GM12878 (cell line): ENCODE measurements at regions not wholly inside any gene's neighbourhood (a gene's known extent, or its start where the extent isn't known, plus 50 kb on each side); places are given as distances from the start of the nearest gene placed in this dataset.

Experiments
- ATAC-seq: fragments of 200-7000 bp; cut with Tn5 transposase; 3 replicates; pipeline ENCODE4 v1.9.1; 2020; ENCODE audit warnings: mild to moderate bottlenecking, moderate library complexity
- BruUV-seq: library from RNA; stranded (reverse); fragments of 400-500 nt; replicated peaks from 2 replicates; lab custom pipeline; 2021; lab: Mats Ljungman, UMichigan
- CTCF ChIA-PET: fragments of 300-600 bp; sonication (Branson Sonifier 250); formaldehyde crosslinking; extraction: SDS; loops from one replicate; lab custom pipeline; 2021; ENCODE audit warnings: inconsistent platforms; lab: Yijun Ruan, JAX
- POLR2A ChIA-PET: fragments of 350-600 bp; formaldehyde crosslinking; extraction: SDS; loops from one replicate; lab custom pipeline; 2021; ENCODE audit warnings: inconsistent platforms; lab: Charles Lee
- RAD21 ChIA-PET: fragments of 300-600 bp; sonication (Branson Sonifier 250); formaldehyde crosslinking; loops from one replicate; lab custom pipeline; 2023; ENCODE audit warnings: antibody characterized with exemption; ENCODE audit not compliant: unreplicated experiment; lab: Charles Lee
- SMC1A ChIA-PET: fragments of 300-600 bp; sonication (Branson Sonifier 250); formaldehyde crosslinking; loops from one replicate; lab custom pipeline; 2023; ENCODE audit not compliant: unreplicated experiment, uncharacterized antibody; lab: Charles Lee
- DNase-seq: peaks from one replicate; pipeline ENCODE4 v3.0.0-alpha.2; 2011; ENCODE audit warnings: low read depth, low spot score
- FAIRE-seq: peaks from 3 replicates; lab custom pipeline; 2011; peaks lifted over from hg19 to GRCh38; lab: Jason Lieb, UNC
- H2AFZ ChIP-seq: 2 replicates; pipeline ENCODE4 v1.6.0; 2011; ENCODE audit warnings: low read depth, low read length, control low read depth; ENCODE audit not compliant: control insufficient read depth
- H3K27ac ChIP-seq: 2 replicates; pipeline ENCODE4 v1.5.1; 2011; ENCODE audit warnings: control low read depth; ENCODE audit not compliant: control insufficient read depth, insufficient read depth
- H3K27me3 ChIP-seq, 2 experiments: replicated peaks in 1 of 2; 2 replicates each; pipeline versions ENCODE4 v1.6.0 to v1.6.1; 2011; ENCODE audit warnings: low read length in 1 of 2; ENCODE audit not compliant: control insufficient read depth in 2 of 2, insufficient read depth in 2 of 2
- H3K36me3 ChIP-seq, 2 experiments: 2 replicates each; pipeline ENCODE4 v1.5.1; 2011; ENCODE audit warnings: low read length in 1 of 2; ENCODE audit not compliant: control insufficient read depth in 2 of 2, insufficient read depth in 2 of 2
- H3K4me1 ChIP-seq: 2 replicates; pipeline ENCODE4 v1.6.1; 2011; ENCODE audit warnings: mild to moderate bottlenecking, low read length, moderate library complexity, mixed read lengths; ENCODE audit not compliant: control insufficient read depth, insufficient read depth
- H3K4me2 ChIP-seq: 2 replicates; pipeline ENCODE4 v1.6.0; 2011; ENCODE audit warnings: control low read depth; ENCODE audit not compliant: control insufficient read depth, insufficient read depth
- H3K4me3 ChIP-seq: fragments of 200-600 bp; sonication (generic); 2 replicates; pipeline ENCODE4 v1.5.1; 2016
- H3K79me2 ChIP-seq: 2 replicates; pipeline ENCODE4 v1.6.0; 2011; ENCODE audit warnings: low read length; ENCODE audit not compliant: control insufficient read depth, insufficient read depth
- H3K9ac ChIP-seq: 2 replicates; pipeline ENCODE4 v1.8.0; 2011; ENCODE audit warnings: low read length, control low read depth, mixed read lengths; ENCODE audit not compliant: control insufficient read depth, insufficient read depth
- H3K9me3 ChIP-seq: replicated peaks from 3 replicates; pipeline ENCODE4 v1.5.1; 2011; ENCODE audit warnings: mild to moderate bottlenecking, low read length; ENCODE audit not compliant: control insufficient read depth, insufficient read depth
- H4K20me1 ChIP-seq: 2 replicates; pipeline ENCODE4 v1.6.0; 2011; ENCODE audit not compliant: control insufficient read depth, insufficient read depth
- BACH1 ChIP-seq: fragments of 450-650 bp; IDR thresholded peaks from 2 replicates; pipeline ENCODE4 v1.6.1; 2017; ENCODE audit warnings: mild to moderate bottlenecking, borderline replicate concordance
- EP300 ChIP-seq, 2 experiments: fragments of 150-350 bp in 1 of 2; IDR thresholded peaks; 2 replicates each; pipeline ENCODE4 v1.6.1; 2011 to 2012; ENCODE audit warnings: low read depth in 2 of 2, low read length in 2 of 2, borderline replicate concordance in 1 of 2, improper control_type of control experiment in 1 of 2, inconsistent platforms in 1 of 2; ENCODE audit not compliant: control insufficient read depth in 1 of 2
- GABPA ChIP-seq: IDR thresholded peaks from 2 replicates; pipeline ENCODE4 v1.6.1; 2014; ENCODE audit warnings: antibody characterized with exemption, low read depth, mild to moderate bottlenecking, inconsistent platforms
- GATAD2B ChIP-seq: fragments of 450-650 bp; conservative IDR thresholded peaks from 2 replicates; pipeline ENCODE4 v1.6.1; 2017; ENCODE audit warnings: low read depth, mild to moderate bottlenecking, moderate library complexity
- HDGF ChIP-seq: fragments of 450-650 bp; IDR thresholded peaks from 2 replicates; pipeline ENCODE4 v1.6.1; 2016; ENCODE audit warnings: antibody characterized with exemption
- MEF2A ChIP-seq: IDR thresholded peaks from 2 replicates; pipeline ENCODE4 v1.6.1; 2011; ENCODE audit warnings: low read depth, mild to moderate bottlenecking, low read length, moderate library complexity; ENCODE audit not compliant: insufficient read depth
- MTA3 ChIP-seq: IDR thresholded peaks from 2 replicates; pipeline ENCODE4 v1.6.1; 2012; ENCODE audit warnings: low read length, inconsistent platforms, borderline replicate concordance
- NFXL1 ChIP-seq: fragments of 450-650 bp; IDR thresholded peaks from 2 replicates; pipeline ENCODE4 v1.6.1; 2017; ENCODE audit warnings: antibody characterized with exemption, mild to moderate bottlenecking, borderline replicate concordance
- NR2F1 ChIP-seq: fragments of 450-650 bp; conservative IDR thresholded peaks from 2 replicates; pipeline ENCODE4 v1.6.1; 2017; ENCODE audit warnings: mild to moderate bottlenecking
- PAX8 ChIP-seq: fragments of 450-650 bp; IDR thresholded peaks from 2 replicates; pipeline ENCODE4 v1.6.1; 2017; ENCODE audit warnings: mild to moderate bottlenecking, moderate library complexity
- SMAD1 ChIP-seq: fragments of 450-650 bp; IDR thresholded peaks from 2 replicates; pipeline ENCODE4 v1.6.1; 2018; ENCODE audit warnings: mild to moderate bottlenecking, low read depth; ENCODE audit not compliant: partially characterized antibody
- SREBF2 ChIP-seq: IDR thresholded peaks from 2 replicates; pipeline ENCODE4 v1.6.1; 2012; ENCODE audit warnings: mild to moderate bottlenecking, low read length
- YBX1 ChIP-seq: fragments of 450-650 bp; IDR thresholded peaks from 2 replicates; pipeline ENCODE4 v1.6.1; 2016; ENCODE audit warnings: antibody characterized with exemption
- ZNF622 ChIP-seq: fragments of 450-650 bp; IDR thresholded peaks from 2 replicates; pipeline ENCODE4 v1.6.1; 2017; ENCODE audit warnings: mild to moderate bottlenecking, inconsistent platforms
- WGBS: methylation state at CpG from one replicate; pipeline ENCODE4 v1.1.6; 2016; ENCODE audit warnings: low lambda C conversion rate; ENCODE audit not compliant: insufficient replicate concordance, insufficient coverage; ENCODE audit errors: missing lambda C conversion rate; 5-methylcytosine and 5-hydroxymethylcytosine counted together
- in situ Hi-C: fragments of 300-500 bp; cut with MboI; formaldehyde crosslinking; loops from 9 replicates; pipeline ENCODE4 v1.14.3; 2018; ENCODE audit warnings: mixed read lengths
- intact Hi-C: fragments of 100-400 bp; cut with micrococcal nuclease; formaldehyde crosslinking; loops from one replicate; pipeline ENCODE4 v1.14.2; 2022; ENCODE audit not compliant: unreplicated experiment
- TF ChIP-seq, protein P1 (sequence below): fragments of 450-650 bp; IDR thresholded peaks from 2 replicates; pipeline ENCODE4 v1.6.1; 2017; ENCODE audit warnings: mild to moderate bottlenecking
- TF ChIP-seq, protein P2 (sequence below): fragments of 450-650 bp; IDR thresholded peaks from 2 replicates; pipeline ENCODE4 v1.6.1; 2014; ENCODE audit warnings: mild to moderate bottlenecking

DNA sequence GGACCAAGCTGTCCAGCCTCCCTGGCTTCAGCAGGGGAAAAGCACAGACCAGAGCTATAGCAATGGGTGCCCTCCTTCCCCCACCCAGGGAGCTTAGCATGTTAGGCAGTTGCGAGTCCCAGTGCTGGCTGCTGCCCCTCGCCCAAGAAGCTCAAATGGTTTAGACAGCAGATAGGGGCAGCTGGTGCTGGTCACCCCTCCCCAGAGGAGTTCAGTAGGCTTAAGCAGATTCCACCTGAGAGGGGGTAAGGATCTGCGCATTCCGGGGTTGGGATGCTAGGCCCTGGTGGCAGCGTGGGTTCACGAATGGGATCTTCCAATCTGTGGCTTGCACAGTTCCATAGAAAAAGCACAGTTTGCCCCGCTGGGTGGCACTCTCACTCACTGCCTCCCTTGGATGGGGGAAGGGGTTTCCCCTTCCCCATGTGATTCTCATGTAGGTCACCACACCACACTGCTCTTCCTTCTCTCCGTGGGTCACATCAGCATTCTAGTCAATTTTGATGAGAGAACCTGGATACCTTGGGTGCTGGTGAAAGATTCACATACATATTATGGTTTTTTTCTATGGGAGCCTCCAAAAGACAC is 665.6 kb downstream of the C12orf50 start:
- no peak overlapping the region for H3K27ac ChIP-seq
- ATAC-seq (peak; percentile 75), DNase-seq (no peak), FAIRE-seq (no peak)
- TF ChIP-seq, protein P1, sequence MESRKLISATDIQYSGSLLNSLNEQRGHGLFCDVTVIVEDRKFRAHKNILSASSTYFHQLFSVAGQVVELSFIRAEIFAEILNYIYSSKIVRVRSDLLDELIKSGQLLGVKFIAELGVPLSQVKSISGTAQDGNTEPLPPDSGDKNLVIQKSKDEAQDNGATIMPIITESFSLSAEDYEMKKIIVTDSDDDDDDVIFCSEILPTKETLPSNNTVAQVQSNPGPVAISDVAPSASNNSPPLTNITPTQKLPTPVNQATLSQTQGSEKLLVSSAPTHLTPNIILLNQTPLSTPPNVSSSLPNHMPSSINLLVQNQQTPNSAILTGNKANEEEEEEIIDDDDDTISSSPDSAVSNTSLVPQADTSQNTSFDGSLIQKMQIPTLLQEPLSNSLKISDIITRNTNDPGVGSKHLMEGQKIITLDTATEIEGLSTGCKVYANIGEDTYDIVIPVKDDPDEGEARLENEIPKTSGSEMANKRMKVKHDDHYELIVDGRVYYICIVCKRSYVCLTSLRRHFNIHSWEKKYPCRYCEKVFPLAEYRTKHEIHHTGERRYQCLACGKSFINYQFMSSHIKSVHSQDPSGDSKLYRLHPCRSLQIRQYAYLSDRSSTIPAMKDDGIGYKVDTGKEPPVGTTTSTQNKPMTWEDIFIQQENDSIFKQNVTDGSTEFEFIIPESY = no peak
- TF ChIP-seq YBX1 (no peak), GATAD2B (no peak), NR2F1 (no peak), PAX8 (no peak), SMAD1 (no peak), SREBF2 (no peak)
- intact Hi-C loops (loop anchor here (5.0 kb wide), 1 partner anchor 484 kb away; no protein-coding TSS in a partner anchor), in situ Hi-C loops (no loop called here)
- H2AFZ ChIP-seq = no peak overlapping the region
- H3K4me2 ChIP-seq = no peak overlapping the region
- ChIA-PET POLR2A (no interaction called here), CTCF (no interaction called here), SMC1A (no interaction called here), RAD21 (no interaction called here)
- H3K9ac ChIP-seq = no peak overlapping the region
- no TSS peak for BruUV-seq
- H3K4me1 ChIP-seq = no peaks in the 10 kb centered on the region
- no peaks in the 10 kb centered on the region for H3K79me2 ChIP-seq
- H4K20me1 ChIP-seq = no peaks in the 10 kb centered on the region
- H3K9me3 ChIP-seq = no peaks in the 10 kb centered on the region
- H3K36me3 ChIP-seq = no peaks in the 10 kb centered on the region
- 52% methylated on average over 8 of the region's 8 CpGs for WGBS
- no peaks in the 10 kb centered on the region for H3K27me3 ChIP-seq
- H3K4me3 ChIP-seq = no peak overlapping the region

DNA sequence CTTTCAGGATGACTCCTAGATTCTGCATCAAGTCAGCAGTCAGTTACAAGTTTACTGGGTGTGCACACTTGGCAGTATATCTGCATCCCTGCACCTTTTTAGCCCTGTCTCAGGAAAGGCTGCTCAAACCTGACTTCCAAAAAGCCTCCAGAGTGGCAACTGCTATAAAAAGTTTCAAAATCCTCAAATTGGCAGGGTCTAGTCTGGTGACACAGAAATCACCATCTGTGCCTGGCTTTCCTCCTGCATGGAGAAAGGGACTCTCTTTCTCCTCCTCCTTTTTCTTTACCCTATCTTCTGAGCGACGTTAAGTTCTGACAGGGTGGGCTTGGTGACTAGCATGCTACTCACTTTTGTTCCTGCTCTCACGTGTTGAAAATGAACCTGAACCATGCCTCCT is 679.5 kb downstream of the C12orf50 start:
- no peaks in the 10 kb centered on the region for H3K27me3 ChIP-seq
- no peak for DNase-seq
- intact Hi-C loops (no loop called here), in situ Hi-C loops (no loop called here)
- no peaks in the 10 kb centered on the region for H3K9me3 ChIP-seq
- H3K4me3 ChIP-seq = no peak overlapping the region
- H3K36me3 ChIP-seq = no peaks in the 10 kb centered on the region
- H3K79me2 ChIP-seq = no peaks in the 10 kb centered on the region
- no TSS peak for BruUV-seq
- no peak for ATAC-seq
- FAIRE-seq = no peak
- CTCF ChIA-PET = no interaction called here
- H3K27ac ChIP-seq = no peak overlapping the region
- H3K9ac ChIP-seq = no peak overlapping the region
- RAD21 ChIA-PET = no interaction called here
- no peak overlapping the region for H3K4me2 ChIP-seq
- no peaks in the 10 kb centered on the region for H4K20me1 ChIP-seq
- 29% methylated on average over 3 of the region's 3 CpGs for WGBS
- H2AFZ ChIP-seq = no peak overlapping the region
- SMC1A ChIA-PET = interaction anchor here (0.6 kb wide), 1 partner anchor 663 kb away, joined by 3 read pairs; no protein-coding TSS in a partner anchor
- no peaks in the 10 kb centered on the region for H3K4me1 ChIP-seq
- POLR2A ChIA-PET = no interaction called here
- TF ChIP-seq GABPA = no peak
- no peak for TF ChIP-seq BACH1
- no peak for TF ChIP-seq ZNF622
- TF ChIP-seq, protein P2, sequence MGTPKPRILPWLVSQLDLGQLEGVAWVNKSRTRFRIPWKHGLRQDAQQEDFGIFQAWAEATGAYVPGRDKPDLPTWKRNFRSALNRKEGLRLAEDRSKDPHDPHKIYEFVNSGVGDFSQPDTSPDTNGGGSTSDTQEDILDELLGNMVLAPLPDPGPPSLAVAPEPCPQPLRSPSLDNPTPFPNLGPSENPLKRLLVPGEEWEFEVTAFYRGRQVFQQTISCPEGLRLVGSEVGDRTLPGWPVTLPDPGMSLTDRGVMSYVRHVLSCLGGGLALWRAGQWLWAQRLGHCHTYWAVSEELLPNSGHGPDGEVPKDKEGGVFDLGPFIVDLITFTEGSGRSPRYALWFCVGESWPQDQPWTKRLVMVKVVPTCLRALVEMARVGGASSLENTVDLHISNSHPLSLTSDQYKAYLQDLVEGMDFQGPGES = no peak
- no peak for TF ChIP-seq MEF2A
- no peak for TF ChIP-seq NFXL1
- TF ChIP-seq EP300 (IDR thresholded peaks at IDR 0.05; ENCODE audit: borderline replicate concordance in 1 of 2, control insufficient read depth in 1 of 2, low read depth in 2 of 2, low read length in 2 of 2) = no peak
- no peak for TF ChIP-seq MTA3
- no peak for TF ChIP-seq HDGF
